ENCODE measurements at regions not wholly inside any gene's neighbourhood (a gene's known extent, or its start where the extent isn't known, plus 50 kb on each side); places are given as distances from the start of the nearest gene placed in this dataset.

DNA sequence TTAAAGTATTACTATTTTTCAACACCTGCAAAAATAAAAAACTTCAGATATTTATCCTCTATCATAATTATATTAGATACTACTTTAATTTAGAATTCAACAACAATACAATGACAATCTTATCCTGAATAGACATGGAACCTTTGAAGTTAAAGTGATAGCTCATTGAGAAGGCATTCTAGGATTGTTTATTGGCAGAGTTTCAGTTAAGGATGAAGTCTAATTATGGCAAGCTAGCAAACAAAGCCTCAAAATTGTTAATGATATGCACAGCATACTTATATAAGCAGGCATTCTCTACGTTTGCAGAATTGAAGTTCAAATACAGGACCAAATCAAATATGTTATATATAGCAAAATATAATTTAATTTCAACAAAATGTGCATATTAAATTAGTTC lies 91.2 kb upstream of the ABI3BP start:
- no peak for DNase-seq (ENCODE audit: low read depth, low spot score)

DNA sequence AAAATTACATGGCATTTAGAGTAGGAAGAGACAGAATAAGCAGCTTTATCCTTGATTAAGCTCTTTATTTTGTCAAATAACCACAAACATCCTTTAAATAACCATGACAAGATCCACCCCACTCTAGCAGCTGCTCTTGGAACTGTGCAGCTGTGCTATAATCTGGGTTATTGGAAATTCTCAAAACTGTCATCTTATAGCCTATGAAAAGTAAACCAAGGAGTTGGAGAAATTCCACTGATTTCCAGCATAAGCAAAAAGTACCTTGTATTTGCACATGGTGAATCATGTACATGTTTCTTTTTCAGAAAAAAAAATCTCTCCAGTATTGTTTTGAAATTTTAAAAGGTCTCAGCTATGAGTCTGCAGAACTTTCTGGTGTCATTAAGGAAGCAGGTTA lies 88.8 kb upstream of the ABI3BP start:
- no peak for DNase-seq (ENCODE audit: low read depth, low spot score)

DNA sequence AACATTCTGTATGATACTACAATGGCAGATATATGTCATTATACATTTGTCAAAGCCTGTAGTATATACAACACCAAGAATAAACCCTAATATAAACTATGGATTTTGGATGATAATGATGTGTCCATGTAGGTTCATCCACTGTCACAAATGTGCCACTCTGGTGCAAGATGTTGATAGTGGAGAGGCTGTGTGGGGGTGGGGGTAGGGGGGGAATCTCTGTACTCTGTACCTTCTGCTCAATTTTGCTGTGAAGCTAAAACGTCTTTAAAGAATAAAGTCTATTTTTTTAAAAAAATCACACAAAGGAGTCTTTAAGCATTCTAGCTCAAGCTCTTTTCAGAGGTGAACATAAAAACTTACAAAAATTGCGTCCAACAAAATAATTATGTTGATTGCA lies 88.2 kb upstream of the ABI3BP start:
- DNase-seq (ENCODE audit: low read depth, low spot score), result no peak

DNA sequence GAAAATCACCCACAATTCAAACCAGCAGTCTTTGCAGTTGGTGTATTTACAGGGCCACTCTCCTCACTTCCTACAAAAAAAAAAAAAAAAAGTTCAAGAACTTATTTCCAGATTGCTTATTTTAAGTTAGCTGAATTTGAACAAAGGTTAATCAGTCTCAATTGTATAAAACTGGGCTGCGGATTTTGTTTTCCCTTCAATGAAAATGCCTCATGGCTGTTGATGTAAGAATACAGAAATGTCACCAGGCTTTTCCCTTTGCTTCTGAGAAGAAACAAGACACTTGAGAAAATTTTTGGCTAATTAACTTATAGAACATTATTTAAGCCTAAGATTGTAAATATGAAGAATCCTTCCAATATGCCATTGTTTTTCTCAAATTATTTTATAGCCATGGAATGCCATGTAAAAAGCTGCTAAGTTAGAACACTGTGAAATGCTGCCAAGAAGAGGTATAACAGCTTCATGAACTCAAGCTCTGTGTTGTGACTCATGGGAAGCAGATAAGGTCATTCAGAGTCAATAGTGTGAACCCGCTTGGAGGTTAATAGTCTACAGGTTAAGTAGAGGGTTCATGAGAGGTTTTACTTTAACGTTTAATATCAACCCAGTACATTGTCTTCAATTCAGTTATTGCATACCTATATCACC lies 84.3 kb upstream of the ABI3BP start:
- DNase-seq (ENCODE audit: low read depth, low spot score), result no peak

DNA sequence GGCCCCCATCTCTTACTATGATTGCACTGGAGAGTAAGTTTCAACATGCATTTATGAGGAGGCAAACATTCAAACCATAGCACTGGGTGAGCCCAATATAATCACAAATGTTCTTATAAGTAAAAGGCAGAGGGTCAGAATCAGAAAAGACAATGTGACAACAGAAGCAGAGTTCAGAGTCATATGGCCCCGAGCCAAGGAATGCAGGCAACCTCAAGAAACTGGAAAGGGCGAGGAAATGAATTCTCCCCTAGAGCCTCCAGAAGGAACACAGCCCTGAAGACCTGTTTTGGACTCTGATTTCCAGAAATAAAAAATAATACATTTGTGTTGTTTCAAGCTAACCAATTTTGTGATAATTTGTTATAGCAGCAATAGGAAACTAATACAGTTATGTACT lies 81.3 kb upstream of the ABI3BP start:
- no peak for DNase-seq (ENCODE audit: low read depth, low spot score)

DNA sequence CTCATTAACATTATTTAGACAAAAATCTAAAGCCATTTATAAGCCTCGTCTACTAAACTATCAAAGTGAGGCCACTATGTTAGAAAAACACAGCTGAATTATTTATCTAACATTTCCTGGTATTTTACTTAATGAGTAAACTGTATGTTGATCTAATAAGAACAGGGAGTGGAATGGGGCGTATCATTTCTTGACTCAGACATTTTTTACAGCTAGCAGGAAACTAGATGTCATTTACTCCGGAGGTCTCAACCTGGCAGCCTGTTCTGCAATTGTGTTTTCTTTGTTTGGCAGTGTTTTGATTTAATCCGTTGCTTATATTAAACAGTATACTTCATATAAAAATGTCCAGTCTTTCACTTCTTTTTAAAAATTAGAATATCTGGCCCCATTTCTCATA lies 79.1 kb upstream of the ABI3BP start:
- no peak for DNase-seq (ENCODE audit: low read depth, low spot score)

DNA sequence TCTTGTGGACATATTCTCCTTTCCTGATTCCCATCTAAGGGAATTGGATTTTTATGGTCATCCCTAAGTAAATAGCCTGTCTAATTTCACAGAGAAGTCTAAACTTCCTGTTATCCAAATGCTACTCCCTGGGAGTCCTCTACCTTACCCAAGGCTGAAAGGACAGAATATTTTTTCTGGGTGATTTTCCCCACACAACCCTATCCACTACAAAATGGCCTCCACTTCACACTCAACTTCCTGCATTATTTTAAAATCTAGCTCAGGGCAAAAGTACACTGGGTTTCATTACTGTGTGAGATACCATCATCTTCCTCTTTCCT lies 77.5 kb upstream of the ABI3BP start:
- no peak for DNase-seq (ENCODE audit: low read depth, low spot score)

DNA sequence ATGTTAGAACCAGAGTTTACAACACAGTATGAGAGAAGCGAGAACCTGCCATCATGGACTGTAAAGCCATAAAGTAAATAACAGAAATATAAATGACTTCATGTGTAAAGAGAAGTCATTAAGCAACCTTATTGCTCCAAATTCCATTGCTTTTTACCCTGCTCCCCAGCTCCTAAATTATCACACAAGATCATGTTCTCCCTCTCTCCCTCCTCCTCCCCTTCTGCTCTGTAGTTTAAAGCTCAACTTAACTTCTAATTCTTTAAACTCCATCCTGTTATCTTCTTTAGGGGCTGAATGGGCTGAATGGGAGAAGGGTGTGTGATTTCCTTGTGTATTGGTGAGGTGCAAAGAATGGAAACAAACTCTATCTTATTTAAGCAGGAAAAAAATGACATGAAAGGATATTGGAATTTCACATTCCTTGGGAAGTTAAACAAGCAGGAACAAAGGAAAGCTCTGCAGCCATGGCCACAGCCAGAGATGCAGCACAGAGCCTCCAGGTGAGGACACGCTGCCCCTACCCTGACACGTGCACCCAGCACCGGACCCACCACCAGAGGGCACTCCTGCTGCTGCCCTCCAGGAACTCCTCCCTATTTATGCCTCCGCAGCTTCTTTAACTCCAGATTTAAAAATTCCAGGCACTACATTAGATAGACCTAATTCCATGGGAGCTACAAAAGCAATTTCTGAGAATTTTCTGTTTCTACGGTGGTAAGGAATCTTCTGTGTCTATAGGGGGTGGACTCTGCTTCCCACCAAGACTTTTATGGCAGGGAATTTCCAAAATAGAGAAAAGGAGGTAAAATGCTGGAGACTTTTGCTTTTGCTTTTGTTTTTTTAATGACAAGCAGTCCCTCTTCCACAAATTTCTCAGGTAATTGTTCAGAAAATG lies 76.9 kb upstream of the ABI3BP start:
- DNase-seq (ENCODE audit: low read depth, low spot score), result peak; percentile 47

DNA sequence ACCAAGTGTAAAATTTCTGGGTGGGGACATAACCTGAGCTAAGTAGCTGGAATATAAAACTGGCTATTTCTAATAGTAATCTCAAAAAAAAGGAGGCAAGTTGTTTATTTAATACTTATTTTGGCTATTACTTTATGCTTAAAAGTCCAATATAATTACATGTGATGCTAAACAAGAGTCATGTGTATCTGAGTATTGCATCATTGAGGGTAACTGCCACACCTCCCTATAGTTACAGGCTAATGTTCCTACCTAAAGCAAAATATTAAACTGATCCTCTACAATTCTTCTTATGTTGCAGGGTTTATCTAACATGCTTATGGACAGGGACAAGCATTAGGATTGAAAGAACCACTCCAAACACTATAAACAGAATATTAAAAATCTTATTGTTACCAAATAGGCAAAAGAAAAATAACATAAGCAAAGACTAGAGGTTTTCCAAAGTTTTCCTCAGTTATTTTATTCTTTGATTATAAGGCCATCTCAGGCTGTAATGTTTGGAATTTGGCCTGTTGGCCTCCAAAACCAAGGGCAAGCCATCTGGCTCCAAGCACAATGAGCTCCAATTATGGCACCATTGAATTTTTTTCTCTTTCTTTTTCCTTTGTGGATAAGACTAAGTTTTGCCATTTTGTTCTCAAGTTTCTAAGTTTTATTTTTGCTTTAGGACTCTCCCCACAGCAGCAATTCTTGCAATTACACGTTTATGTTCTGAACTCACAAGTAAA lies 75.8 kb upstream of the ABI3BP start:
- DNase-seq (ENCODE audit: low read depth, low spot score), result no peak

DNA sequence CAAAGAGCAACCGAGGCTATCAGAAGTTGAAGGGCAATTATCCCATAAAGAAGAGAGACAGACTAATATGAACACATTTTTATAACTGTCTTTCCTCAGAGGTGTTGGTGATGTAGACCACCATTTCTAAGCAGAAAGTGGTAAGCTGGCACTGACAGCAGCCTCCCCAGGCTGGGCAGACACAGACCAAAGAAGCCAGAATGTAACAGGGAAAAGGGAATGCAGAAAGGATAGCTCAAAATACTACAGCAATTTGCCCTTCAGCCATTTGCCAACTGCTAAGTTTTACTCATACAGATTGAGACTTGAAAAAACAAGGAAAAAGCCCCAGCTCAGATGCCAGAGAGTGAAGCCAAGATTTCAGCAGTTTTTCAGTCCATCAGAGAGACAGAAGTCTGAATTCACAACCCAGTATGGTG lies 73.5 kb upstream of the ABI3BP start:
- DNase-seq (ENCODE audit: low read depth, low spot score), result no peak

DNA sequence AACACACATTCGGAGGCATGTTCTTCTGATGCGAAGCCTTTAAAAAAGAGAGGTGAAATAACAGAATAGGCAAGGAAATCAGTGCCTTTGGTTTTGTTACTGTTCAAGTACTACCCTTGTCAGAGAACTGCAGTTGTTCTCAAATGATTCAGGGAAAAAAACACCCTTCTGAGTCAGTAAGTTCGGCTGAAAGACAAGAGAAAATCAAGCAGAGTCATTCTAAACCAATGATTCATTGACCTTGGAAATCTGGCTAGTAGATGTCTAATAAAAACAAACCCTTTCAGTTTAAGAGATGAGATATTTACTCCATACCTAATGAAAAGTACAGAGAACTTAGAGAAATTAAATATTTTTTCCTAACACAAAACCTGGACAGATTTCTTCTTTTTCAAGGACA lies 72.7 kb upstream of the ABI3BP start:
- DNase-seq (ENCODE audit: low read depth, low spot score), result no peak

DNA sequence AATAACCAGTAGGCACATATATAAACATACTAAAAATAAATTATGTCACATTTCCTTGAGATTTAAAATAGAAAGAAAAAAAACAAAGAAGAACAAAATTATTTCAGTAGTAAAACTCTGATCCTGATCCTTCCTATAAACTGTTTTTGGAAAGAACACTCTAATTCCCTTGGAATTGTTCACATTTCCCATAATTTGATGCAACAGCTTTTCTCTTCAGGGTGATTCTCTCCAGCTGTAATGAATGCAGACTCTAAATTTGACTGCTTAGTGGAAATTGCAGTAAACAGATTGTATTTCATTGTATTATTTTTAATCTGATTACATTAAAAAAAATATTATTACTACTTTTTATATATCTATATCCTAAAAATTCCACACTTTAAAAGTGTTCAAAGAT lies 70.2 kb upstream of the ABI3BP start:
- DNase-seq (ENCODE audit: low read depth, low spot score), result no peak

DNA sequence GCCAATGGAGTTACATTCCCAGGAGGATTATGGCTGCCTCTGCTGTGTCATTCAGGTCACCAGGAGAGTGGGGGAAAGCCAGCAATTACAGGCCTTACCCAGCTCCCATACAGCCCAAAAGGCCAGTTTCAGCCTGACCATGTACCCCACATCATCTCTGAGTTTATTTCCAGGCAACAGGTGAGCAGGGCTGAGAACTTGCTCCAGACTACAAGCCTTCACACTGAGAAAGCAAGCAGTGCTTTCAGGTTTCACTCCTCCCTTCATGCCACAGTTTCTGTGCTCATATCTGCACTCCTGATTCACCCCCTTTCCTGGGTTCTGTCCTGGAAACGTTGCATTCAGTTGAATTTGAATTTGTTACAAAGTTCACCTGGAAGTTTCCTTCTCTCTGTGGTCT lies 68.1 kb upstream of the ABI3BP start:
- DNase-seq (ENCODE audit: low read depth, low spot score), result no peak

DNA sequence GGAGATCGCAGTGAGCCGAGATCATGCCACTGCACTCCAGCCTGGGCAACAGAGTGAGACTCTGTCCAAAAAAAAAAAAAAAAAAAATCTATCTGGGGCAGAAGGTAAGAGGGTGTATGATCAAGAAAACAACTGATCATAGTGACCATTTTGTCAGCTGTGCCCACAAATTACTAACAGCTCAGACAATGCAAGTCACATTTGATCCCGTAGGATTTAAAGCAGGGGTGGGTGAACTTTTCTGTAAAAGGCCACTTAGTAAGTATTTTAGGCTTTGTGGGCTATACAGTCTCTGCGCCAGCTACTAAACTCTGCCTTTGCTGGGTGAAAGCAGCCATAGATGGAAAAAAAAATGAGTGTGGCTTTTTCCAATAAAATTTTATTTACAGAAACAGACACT lies 57.6 kb upstream of the ABI3BP start:
- no peak for DNase-seq (ENCODE audit: low read depth, low spot score)

DNA sequence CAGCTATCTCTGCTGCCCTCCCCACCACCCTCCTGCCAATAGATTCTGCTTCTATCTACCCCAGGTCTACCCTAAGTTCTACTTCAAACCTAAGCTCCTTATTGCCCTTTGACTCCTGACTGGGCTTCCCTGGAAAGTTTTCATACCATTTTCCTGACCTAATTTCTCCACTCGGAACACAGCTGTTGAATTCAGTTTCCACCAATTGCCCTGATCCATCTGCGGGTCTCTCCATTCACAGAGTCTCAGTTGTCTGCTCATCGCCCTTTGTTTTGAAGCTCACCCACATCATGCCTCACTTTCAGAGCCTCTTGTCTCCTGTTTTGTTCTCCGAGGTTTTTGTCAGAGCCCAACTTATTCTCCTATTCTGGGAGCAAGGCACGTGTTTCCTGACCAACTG lies 56.8 kb upstream of the ABI3BP start:
- DNase-seq (ENCODE audit: low read depth, low spot score), result no peak

DNA sequence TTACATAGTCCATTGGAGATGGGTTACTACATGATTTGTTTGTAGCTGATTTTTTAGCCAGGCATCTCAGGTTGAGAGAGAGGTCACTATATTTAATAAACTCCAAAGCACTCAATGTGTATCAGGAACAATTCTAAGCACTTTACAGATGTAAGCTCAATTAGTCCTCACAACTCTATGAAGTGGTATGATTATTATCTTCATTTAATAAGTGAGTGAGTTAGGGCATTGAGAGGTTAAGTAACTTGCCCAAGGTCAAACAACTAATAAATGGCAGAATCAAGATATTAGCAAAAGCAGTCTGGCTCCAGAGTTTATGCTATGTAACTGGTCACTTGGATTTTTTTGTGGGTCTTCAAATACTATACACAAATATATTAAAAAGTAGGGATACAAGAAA lies 56.3 kb upstream of the ABI3BP start:
- no peak for DNase-seq (ENCODE audit: low read depth, low spot score)

DNA sequence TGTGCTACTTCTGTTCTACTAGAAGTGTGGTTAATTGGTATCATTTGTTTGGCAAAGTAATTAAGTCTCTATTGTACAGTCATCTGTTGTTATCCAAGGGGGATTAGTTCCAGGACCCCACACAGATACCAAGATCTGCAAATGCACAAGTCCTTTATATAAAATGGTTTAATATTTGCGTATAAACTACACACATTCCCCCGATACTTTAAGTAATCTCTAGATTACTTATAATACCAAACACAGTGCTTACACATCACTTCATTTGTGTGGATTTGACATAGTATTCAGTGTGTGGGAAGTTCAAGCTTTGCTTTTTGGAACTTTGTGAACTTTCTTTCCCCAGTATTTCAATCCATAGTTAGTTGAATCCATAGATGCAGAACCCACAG lies 50.5 kb upstream of the ABI3BP start:
- DNase-seq (ENCODE audit: low read depth, low spot score), result no peak

DNA sequence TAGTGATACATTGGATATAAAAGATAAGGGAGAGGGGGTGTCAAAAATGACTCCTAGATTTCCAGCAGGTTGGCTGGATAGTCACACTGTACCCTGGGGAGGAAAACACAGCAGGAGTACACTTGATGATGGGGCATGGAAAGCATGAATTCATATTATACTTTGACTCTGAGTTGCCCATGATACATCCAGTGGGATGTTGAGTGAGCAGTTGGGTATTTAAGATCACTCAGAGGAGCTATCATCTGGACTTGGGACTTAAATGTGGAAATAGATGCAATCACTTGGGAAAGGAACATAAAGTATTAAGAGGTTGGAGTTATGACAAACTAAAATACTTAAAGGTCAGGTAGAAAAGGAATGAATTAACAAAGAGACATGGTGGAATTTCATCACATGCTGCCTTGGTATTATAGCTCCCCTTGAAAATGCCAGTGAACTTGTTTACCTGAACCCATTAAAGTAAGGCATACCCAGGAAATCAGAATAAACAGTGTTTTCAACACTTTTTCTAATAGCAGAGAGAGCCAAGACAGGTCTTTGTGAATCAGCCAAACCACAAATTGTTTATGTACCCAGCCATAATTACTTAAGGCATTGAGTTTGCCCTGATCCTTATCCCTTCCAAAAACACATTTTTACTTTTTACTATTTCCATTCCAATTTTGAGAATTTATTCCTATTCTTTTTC lies 49.9 kb upstream of the ABI3BP start:
- no peak for DNase-seq (ENCODE audit: low read depth, low spot score)
